H1 (cell line): ENCODE measurements at regions not wholly inside any gene's neighbourhood (a gene's known extent, or its start where the extent isn't known, plus 50 kb on each side); places are given as distances from the start of the nearest gene placed in this dataset.

Experiments
- CTCF ChIA-PET: fragments of 300-600 bp; sonication (Branson Sonifier 250); formaldehyde crosslinking; loops from one replicate; lab custom pipeline; 2021; ENCODE audit not compliant: partially characterized antibody; lab: Charles Lee
- POLR2A ChIA-PET: fragments of 300-600 bp; sonication (Branson Sonifier 250); formaldehyde crosslinking; loops from one replicate; lab custom pipeline; 2021; ENCODE audit warnings: inconsistent platforms; ENCODE audit not compliant: partially characterized antibody; lab: Charles Lee
- DNase-seq, 2 experiments: peaks; one replicate each; pipeline versions ENCODE4 v3.0.0 to v3.0.0-alpha.2; 2010 to 2022; ENCODE audit warnings: low spot score in 2 of 2, low read depth in 1 of 2, mixed read lengths in 1 of 2
- FAIRE-seq: peaks from 2 replicates; lab custom pipeline; 2011; peaks lifted over from hg19 to GRCh38; lab: Jason Lieb, UNC
- H2AFZ ChIP-seq: 2 replicates; pipeline ENCODE4 v1.8.1; 2012; ENCODE audit warnings: low read length, inconsistent platforms
- H2AK5ac ChIP-seq: 2 replicates; pipeline ENCODE4 v1.6.1; 2013; ENCODE audit warnings: low read depth, low read length
- H2BK120ac ChIP-seq: replicated peaks from 2 replicates; pipeline ENCODE3; 2013; ENCODE audit warnings: low read depth, low read length, inconsistent platforms
- H2BK12ac ChIP-seq: 2 replicates; pipeline ENCODE4 v1.6.1; 2013; ENCODE audit warnings: low read depth, low read length
- H2BK15ac ChIP-seq: 2 replicates; pipeline ENCODE4 v1.6.1; 2013; ENCODE audit warnings: low read length
- H2BK20ac ChIP-seq: 2 replicates; pipeline ENCODE4 v1.6.1; 2013; ENCODE audit warnings: low read length
- H2BK5ac ChIP-seq: 2 replicates; pipeline ENCODE4 v1.6.1; 2013; ENCODE audit warnings: low read depth, low read length
- H3K14ac ChIP-seq: 2 replicates; pipeline ENCODE4 v1.6.1; 2013; ENCODE audit warnings: inconsistent platforms; ENCODE audit not compliant: insufficient read length
- H3K18ac ChIP-seq: 2 replicates; pipeline ENCODE4 v1.6.1; 2013; ENCODE audit warnings: low read length; ENCODE audit errors: extremely low read depth
- H3K23ac ChIP-seq: 2 replicates; pipeline ENCODE4 v1.6.1; 2013; ENCODE audit warnings: inconsistent platforms; ENCODE audit not compliant: insufficient read length
- H3K23me2 ChIP-seq: 2 replicates; pipeline ENCODE4 v1.6.1; 2013; ENCODE audit warnings: low read depth, low read length
- H3K27ac ChIP-seq: 2 replicates; pipeline ENCODE4 v1.6.1; 2011; ENCODE audit warnings: low read depth, low read length, inconsistent platforms
- H3K27me3 ChIP-seq, 4 experiments: replicated peaks in 1 of 4; 1 replicate in 1 of 4; 2 replicates in 3 of 4; pipeline versions ENCODE4 v1.6.1 to v1.8.1; 2011 to 2013; ENCODE audit warnings: low read length in 3 of 4, mild to moderate bottlenecking in 3 of 4, inconsistent platforms in 2 of 4, mixed read lengths in 2 of 4, moderate library complexity in 1 of 4; ENCODE audit not compliant: control insufficient read depth in 3 of 4, insufficient read depth in 3 of 4; ENCODE audit errors: extremely low read depth in 1 of 4
- H3K36me3 ChIP-seq, 4 experiments: 2 replicates each; pipeline versions ENCODE4 v1.6.1 to v1.8.1; 2011 to 2013; ENCODE audit warnings: mild to moderate bottlenecking in 4 of 4, low read length in 3 of 4, moderate library complexity in 2 of 4, control low read depth in 1 of 4, inconsistent platforms in 1 of 4; ENCODE audit not compliant: insufficient read depth in 4 of 4, control insufficient read depth in 2 of 4
- H3K4ac ChIP-seq: replicated peaks from 2 replicates; pipeline ENCODE3; 2013; ENCODE audit warnings: low read length, low read depth, mixed read lengths, inconsistent platforms; ENCODE audit not compliant: insufficient read length
- H3K4me1 ChIP-seq, 4 experiments: replicated peaks in 1 of 4; 1 replicate in 1 of 4; 2 replicates in 3 of 4; pipeline versions ENCODE4 v1.6.1 to v1.8.1; 2011 to 2013; ENCODE audit warnings: low read length in 3 of 4, inconsistent platforms in 2 of 4, mixed read lengths in 1 of 4; ENCODE audit not compliant: insufficient read depth in 4 of 4, control insufficient read depth in 3 of 4
- H3K4me2 ChIP-seq, 2 experiments: 2 replicates each; pipeline versions ENCODE4 v1.6.1 to v1.8.1; 2011 to 2013; ENCODE audit warnings: low read depth in 2 of 2, low read length in 2 of 2, control low read depth in 1 of 2, inconsistent platforms in 1 of 2, mild to moderate bottlenecking in 1 of 2; ENCODE audit not compliant: insufficient read depth in 1 of 2
- H3K4me3 ChIP-seq, 4 experiments: fragments of 200-600, 300-600 bp in 1 of 4; sonication (generic), shearing (Covaris generic), sonication (Bioruptor Twin) in 1 of 4; 2 replicates each; pipeline versions ENCODE4 v1.5.1 to v1.8.1; 2011 to 2016; ENCODE audit warnings: low read length in 4 of 4, low read depth in 3 of 4, control low read depth in 2 of 4, inconsistent platforms in 2 of 4, mild to moderate bottlenecking in 2 of 4, mixed read lengths in 1 of 4, moderate library complexity in 1 of 4; ENCODE audit not compliant: insufficient read depth in 2 of 4; ENCODE audit errors: extremely low read depth in 1 of 4
- H3K56ac ChIP-seq: replicated peaks from 2 replicates; pipeline ENCODE3; 2013; ENCODE audit warnings: low read depth, mild to moderate bottlenecking, mixed read lengths, low read length, inconsistent platforms; ENCODE audit not compliant: insufficient read length
- H3K79me1 ChIP-seq: 2 replicates; pipeline ENCODE4 v1.6.1; 2013; ENCODE audit warnings: low read depth, low read length, control low read depth
- H3K79me2 ChIP-seq, 2 experiments: 2 replicates each; pipeline versions ENCODE4 v1.6.1 to v1.8.1; 2012 to 2013; ENCODE audit warnings: low read length in 2 of 2, mild to moderate bottlenecking in 2 of 2, inconsistent platforms in 1 of 2; ENCODE audit not compliant: insufficient read depth in 2 of 2, control insufficient read depth in 1 of 2
- H3K9ac ChIP-seq, 4 experiments: replicated peaks in 1 of 4; 1 replicate in 1 of 4; 2 replicates in 3 of 4; pipeline versions ENCODE4 v1.6.1 to v1.8.1; 2011 to 2013; ENCODE audit warnings: low read depth in 3 of 4, low read length in 3 of 4, control low read depth in 2 of 4, mild to moderate bottlenecking in 2 of 4, moderate library complexity in 2 of 4, inconsistent platforms in 1 of 4; ENCODE audit errors: extremely low read depth in 1 of 4
- H3K9me3 ChIP-seq, 2 experiments: 2 replicates each; pipeline versions ENCODE4 v1.6.1 to v1.8.1; 2012 to 2013; ENCODE audit warnings: mild to moderate bottlenecking in 2 of 2, moderate library complexity in 2 of 2, control low read depth in 1 of 2, inconsistent platforms in 1 of 2, low read depth in 1 of 2, low read length in 1 of 2, mixed read lengths in 1 of 2; ENCODE audit not compliant: insufficient read depth in 2 of 2
- H4K20me1 ChIP-seq, 2 experiments: replicated peaks in 1 of 2; 2 replicates each; pipeline versions ENCODE3 to v1.8.1; 2011 to 2013; ENCODE audit warnings: inconsistent platforms in 2 of 2, low read length in 2 of 2, mild to moderate bottlenecking in 1 of 2; ENCODE audit not compliant: insufficient read depth in 2 of 2, control insufficient read depth in 1 of 2
- H4K5ac ChIP-seq: 2 replicates; pipeline ENCODE4 v1.6.1; 2013; ENCODE audit warnings: low read length, low read depth, mixed read lengths, inconsistent platforms; ENCODE audit not compliant: insufficient read length
- H4K8ac ChIP-seq: 2 replicates; pipeline ENCODE4 v1.8.0; 2013; ENCODE audit warnings: mild to moderate bottlenecking, moderate library complexity, low read length, inconsistent platforms; ENCODE audit not compliant: insufficient read depth; ENCODE audit errors: extremely low read depth
- H4K91ac ChIP-seq: replicated peaks from 2 replicates; pipeline ENCODE3; 2013; ENCODE audit warnings: low read length, mixed read lengths, inconsistent platforms; ENCODE audit not compliant: insufficient read length
- ASH2L ChIP-seq: fragments of 200-600, 300-600 bp; sonication (generic); IDR thresholded peaks from one replicate; pipeline ENCODE4 v1.7.1; 2017; ENCODE audit warnings: low read length
- BRCA1 ChIP-seq: IDR thresholded peaks from 2 replicates; pipeline ENCODE4 v1.6.1; 2012; ENCODE audit warnings: low read depth, low read length, improper control_type of control experiment
- EGR1 ChIP-seq: IDR thresholded peaks from 2 replicates; pipeline ENCODE4 v1.6.1; 2011; ENCODE audit warnings: low read depth, low read length, borderline replicate concordance
- FOSL1 ChIP-seq: IDR thresholded peaks from 2 replicates; pipeline ENCODE4 v1.6.1; 2011; ENCODE audit warnings: mild to moderate bottlenecking, low read depth, low read length, moderate library complexity; ENCODE audit not compliant: insufficient read depth
- KDM5A ChIP-seq: fragments of 200-600 bp; IDR thresholded peaks from 2 replicates; pipeline ENCODE4 v1.7.1; 2012; ENCODE audit warnings: mild to moderate bottlenecking, low read length, inconsistent platforms, mixed read lengths
- NANOG ChIP-seq: IDR thresholded peaks from 2 replicates; pipeline ENCODE4 v1.6.1; 2011; ENCODE audit warnings: low read length, low read depth, mild to moderate bottlenecking, inconsistent platforms; ENCODE audit not compliant: insufficient read depth, poor library complexity, severe bottlenecking
- POLR2A ChIP-seq, 2 experiments: IDR thresholded peaks; 1 replicate in 1 of 2; 2 replicates in 1 of 2; pipeline ENCODE4 v1.6.1; 2011; ENCODE audit warnings: low read depth in 2 of 2, low read length in 2 of 2, mild to moderate bottlenecking in 2 of 2; ENCODE audit errors: control extremely low read depth in 1 of 2
- RAD21 ChIP-seq, 2 experiments: IDR thresholded peaks in 1 of 2; conservative IDR thresholded peaks in 1 of 2; 2 replicates each; pipeline ENCODE4 v1.6.1; 2011; ENCODE audit warnings: low read depth in 2 of 2, low read length in 2 of 2, improper control_type of control experiment in 1 of 2, inconsistent platforms in 1 of 2, mild to moderate bottlenecking in 1 of 2, moderate library complexity in 1 of 2
- SP2 ChIP-seq: IDR thresholded peaks from 2 replicates; pipeline ENCODE4 v1.6.1; 2012; ENCODE audit warnings: mild to moderate bottlenecking, low read length, inconsistent platforms
- TAF7 ChIP-seq: optimal IDR thresholded peaks from 2 replicates; pipeline ENCODE3; 2011; ENCODE audit warnings: low read depth, mild to moderate bottlenecking, inconsistent platforms, low read length, moderate library complexity, borderline replicate concordance
- TBP ChIP-seq: IDR thresholded peaks from 2 replicates; pipeline ENCODE4 v1.6.1; 2011; ENCODE audit warnings: low read depth, low read length, improper control_type of control experiment
- TCF12 ChIP-seq: IDR thresholded peaks from 2 replicates; pipeline ENCODE4 v1.6.1; 2011; ENCODE audit warnings: low read depth, mild to moderate bottlenecking, low read length
- WGBS, 2 experiments: shearing (Covaris generic) in 1 of 2; methylation state at CpG; one replicate each; pipeline versions ENCODE4 v1.1.6 to v1.1.7; 2013 to 2015; ENCODE audit warnings: low lambda C conversion rate in 2 of 2, mixed read lengths in 2 of 2, inconsistent platforms in 1 of 2, low coverage in 1 of 2, missing lambda C conversion rate in 1 of 2; ENCODE audit not compliant: insufficient replicate concordance in 2 of 2, insufficient coverage in 1 of 2, insufficient read length in 1 of 2; ENCODE audit errors: extremely low coverage in 1 of 2, missing lambda C conversion rate in 1 of 2; 5-methylcytosine and 5-hydroxymethylcytosine counted together
- TF ChIP-seq, protein P1 (sequence below): IDR thresholded peaks from 2 replicates; pipeline ENCODE4 v1.6.1; 2012; ENCODE audit warnings: inconsistent platforms
- TF ChIP-seq, protein P2 (sequence below): IDR thresholded peaks from 2 replicates; pipeline ENCODE4 v1.6.1; 2012; ENCODE audit warnings: inconsistent platforms

DNA sequence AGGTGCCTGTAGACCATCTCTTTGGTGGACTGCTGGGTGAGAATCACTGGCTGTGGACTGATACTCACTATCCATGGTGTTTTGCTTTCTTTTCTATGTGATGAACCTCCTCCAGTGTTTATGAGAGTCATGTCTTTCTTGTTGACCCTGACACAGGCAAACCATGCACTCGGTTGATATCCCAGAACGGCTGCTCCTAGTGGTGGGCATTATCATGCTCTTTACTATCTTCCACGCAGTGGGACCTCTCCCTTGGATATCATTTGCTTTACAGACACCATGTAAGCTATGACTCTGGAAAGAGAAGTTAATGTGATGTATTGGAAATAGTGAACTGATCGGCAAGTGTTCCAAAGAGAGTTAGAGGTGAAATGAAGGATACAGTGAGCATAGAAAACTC lies 1455.6 kb downstream of the BRINP3 start:
- Histone ChIP-seq H3K36me3 (no peaks in the 10 kb centered on the region), H3K18ac (no peak overlapping the region), H3K23me2 (no peaks in the 10 kb centered on the region), H4K8ac (no peak overlapping the region), H2BK120ac (no peak overlapping the region), H2BK15ac (0 out of 2 replicates have a peak overlapping the region, but pooled peaks have one; percentile 31), H2BK5ac (no peak overlapping the region), H3K9ac (no peak overlapping the region), H3K4ac (no peak overlapping the region), H2AK5ac (no peak overlapping the region), H3K27me3 (no peaks in the 10 kb centered on the region), H2BK20ac (no peak overlapping the region), H3K27ac (no peak overlapping the region), H2BK12ac (no peak overlapping the region), H3K79me1 (no peaks in the 10 kb centered on the region), H3K4me1 (no peaks in the 10 kb centered on the region), H3K4me3 (no peak overlapping the region), H3K23ac (no peak overlapping the region), H2AFZ (peak overlapping the region; percentile 33), H3K4me2 (no peak overlapping the region), H3K14ac (no peak overlapping the region), H3K79me2 (no peaks in the 10 kb centered on the region), H4K91ac (no peak overlapping the region), H3K56ac (no peak overlapping the region), H4K20me1 (no peaks in the 10 kb centered on the region), H3K9me3 (no peaks in the 10 kb centered on the region), H4K5ac (no peak overlapping the region)
- no peak for DNase-seq
- ChIA-PET POLR2A (no interaction called here), CTCF (no interaction called here)
- FAIRE-seq: no peak
- WGBS, 2 experiments: 96% methylated on average over 4 of the region's 4 CpGs; no CpG with 5 or more reads in 1 of the 2 experiments
- TF ChIP-seq EGR1 (no peak), BRCA1 (no peak), RAD21 (IDR thresholded peaks at IDR 0.05 in 1 of 2, conservative IDR thresholded peaks at IDR 0.05 in 1 of 2; ENCODE audit: low read depth in 2 of 2, low read length in 2 of 2) (no peak), ASH2L (no peak), TAF7 (no peak), KDM5A (no peak), SP2 (no peak), FOSL1 (no peak), NANOG (no peak), TCF12 (no peak), POLR2A (IDR thresholded peaks at IDR 0.05; ENCODE audit: control extremely low read depth in 1 of 2, low read depth in 2 of 2, low read length in 2 of 2) (no peak), TBP (no peak)
- TF ChIP-seq, protein P1, sequence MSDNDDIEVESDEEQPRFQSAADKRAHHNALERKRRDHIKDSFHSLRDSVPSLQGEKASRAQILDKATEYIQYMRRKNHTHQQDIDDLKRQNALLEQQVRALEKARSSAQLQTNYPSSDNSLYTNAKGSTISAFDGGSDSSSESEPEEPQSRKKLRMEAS: no peak
- TF ChIP-seq, protein P2, sequence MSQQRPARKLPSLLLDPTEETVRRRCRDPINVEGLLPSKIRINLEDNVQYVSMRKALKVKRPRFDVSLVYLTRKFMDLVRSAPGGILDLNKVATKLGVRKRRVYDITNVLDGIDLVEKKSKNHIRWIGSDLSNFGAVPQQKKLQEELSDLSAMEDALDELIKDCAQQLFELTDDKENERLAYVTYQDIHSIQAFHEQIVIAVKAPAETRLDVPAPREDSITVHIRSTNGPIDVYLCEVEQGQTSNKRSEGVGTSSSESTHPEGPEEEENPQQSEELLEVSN: no peak
